Nephron progenitor cell (in vitro differentiated cells): ENCODE measurements at regions not wholly inside any gene's neighbourhood (a gene's known extent, or its start where the extent isn't known, plus 50 kb on each side); places are given as distances from the start of the nearest gene placed in this dataset.

Source experiments
- DNase-seq: peaks from one replicate; pipeline ENCODE4 v3.0.0; 2021
- H3K27ac Mint-ChIP-seq: 2 replicates; pipeline ENCODE4 v1.8.0; 2021; ENCODE audit warnings: mild to moderate bottlenecking, moderate library complexity, mixed read lengths
- H3K27me3 Mint-ChIP-seq: 2 replicates; pipeline ENCODE4 v1.8.0; 2021; ENCODE audit warnings: mild to moderate bottlenecking, low read depth, mixed read lengths; ENCODE audit not compliant: poor library complexity
- H3K36me3 Mint-ChIP-seq: 2 replicates; pipeline ENCODE4 v1.8.0; 2021; ENCODE audit warnings: low read depth, mixed read lengths
- H3K4me1 Mint-ChIP-seq: 2 replicates; pipeline ENCODE4 v1.8.0; 2021; ENCODE audit warnings: mixed read lengths
- H3K4me3 Mint-ChIP-seq: 2 replicates; pipeline ENCODE4 v1.8.0; 2021; ENCODE audit warnings: mild to moderate bottlenecking, moderate library complexity, mixed read lengths
- H3K9me3 Mint-ChIP-seq: 2 replicates; pipeline ENCODE4 v1.8.0; 2021; ENCODE audit warnings: mild to moderate bottlenecking, moderate library complexity, mixed read lengths
- CTCF ChIP-seq: fragments of 200-600 bp; sonication (generic); IDR thresholded peaks from 2 replicates; pipeline ENCODE4 v1.5.0; 2021; ENCODE audit warnings: antibody characterized with exemption

GRCh38 chr13:40350283-40350992 lies 316.0 kb downstream of the FOXO1 start:
- Mint-ChIP-seq H3K4me3 (no peak overlapping the region), H3K27ac (peak overlapping the region; percentile 14), H3K27me3 (peaks cover 3% of the 10 kb centered on the region), H3K36me3 (no peaks in the 10 kb centered on the region), H3K9me3 (peaks cover under 1% of the 10 kb centered on the region), H3K4me1 (peaks cover 61% of the 10 kb centered on the region)
- TF ChIP-seq CTCF, result no peak
- no peak for DNase-seq

- Mint-ChIP-seq H3K27me3 (peaks cover 3% of the 10 kb centered on the region), H3K36me3 (no peaks in the 10 kb centered on the region), H3K4me1 (peaks cover 61% of the 10 kb centered on the region), H3K27ac (peak overlapping the region; percentile 60), H3K4me3 (no peak overlapping the region), H3K9me3 (peaks cover 9% of the 10 kb centered on the region)
- no peak for DNase-seq
- TF ChIP-seq CTCF, result no peak
These were observed 314.7 kb downstream of the FOXO1 start for GRCh38 chr13:40351537-40352379.

- H3K27me3 Mint-ChIP-seq, result peaks cover 3% of the 10 kb centered on the region
- DNase-seq, result no peak
- peak overlapping the region; percentile 60 for H3K27ac Mint-ChIP-seq
- H3K9me3 Mint-ChIP-seq, result peaks cover 9% of the 10 kb centered on the region
- no peak overlapping the region for H3K4me3 Mint-ChIP-seq
- H3K4me1 Mint-ChIP-seq, result peaks cover 56% of the 10 kb centered on the region
- no peak for TF ChIP-seq CTCF
- H3K36me3 Mint-ChIP-seq, result no peaks in the 10 kb centered on the region
These were observed 314.1 kb downstream of the FOXO1 start for GRCh38 chr13:40352380-40352778.

GRCh38 chr13:40352802-40353562 lies 313.5 kb downstream of the FOXO1 start:
- no peak for TF ChIP-seq CTCF
- no peak for DNase-seq
- Mint-ChIP-seq H3K4me1 (peaks cover 52% of the 10 kb centered on the region), H3K4me3 (no peak overlapping the region), H3K36me3 (no peaks in the 10 kb centered on the region), H3K27me3 (peaks cover 3% of the 10 kb centered on the region), H3K27ac (no peak overlapping the region), H3K9me3 (peaks cover 9% of the 10 kb centered on the region)

- Mint-ChIP-seq H3K9me3 (peaks cover 9% of the 10 kb centered on the region), H3K4me3 (peak overlapping the region; percentile 28), H3K27me3 (no peaks in the 10 kb centered on the region), H3K4me1 (peaks cover 46% of the 10 kb centered on the region), H3K36me3 (no peaks in the 10 kb centered on the region), H3K27ac (no peak overlapping the region)
- no peak for DNase-seq
- TF ChIP-seq CTCF, result no peak
These were observed 311.2 kb downstream of the FOXO1 start for GRCh38 chr13:40355126-40355724.
